Bronchial epithelial cell (primary cell): ENCODE measurements at regions not wholly inside any gene's neighbourhood (a gene's known extent, or its start where the extent isn't known, plus 50 kb on each side); places are given as distances from the start of the nearest gene placed in this dataset.
"Not testable (repeated sequence)": the region's sequence is repeated elsewhere in the genome, so short reads cannot be mapped to it uniquely, and the experiment has no call there.

Experiments
- DNase-seq: peaks from one replicate; pipeline ENCODE4 v3.0.0-alpha.2; 2010; ENCODE audit warnings: low read depth
- FAIRE-seq: peaks from 2 replicates; lab custom pipeline; 2011; peaks lifted over from hg19 to GRCh38; lab: Jason Lieb, UNC
- H3K27me3 ChIP-seq: 2 replicates; pipeline ENCODE4 v1.5.1; 2011; ENCODE audit warnings: low read length; ENCODE audit not compliant: control insufficient read depth, insufficient read depth
- H3K36me3 ChIP-seq: 2 replicates; pipeline ENCODE4 v1.5.1; 2011; ENCODE audit warnings: low read length; ENCODE audit not compliant: control insufficient read depth, insufficient read depth
- H3K4me3 ChIP-seq: 2 replicates; pipeline ENCODE4 v1.5.1; 2011; ENCODE audit warnings: mild to moderate bottlenecking, low read depth, low read length, control low read depth
- TF ChIP-seq, protein P1 (sequence below): IDR thresholded peaks from 2 replicates; pipeline ENCODE4 v1.5.1; 2011; ENCODE audit warnings: mild to moderate bottlenecking, moderate library complexity, low read length, control low read depth, inconsistent platforms; ENCODE audit not compliant: insufficient read depth, severe bottlenecking

DNA sequence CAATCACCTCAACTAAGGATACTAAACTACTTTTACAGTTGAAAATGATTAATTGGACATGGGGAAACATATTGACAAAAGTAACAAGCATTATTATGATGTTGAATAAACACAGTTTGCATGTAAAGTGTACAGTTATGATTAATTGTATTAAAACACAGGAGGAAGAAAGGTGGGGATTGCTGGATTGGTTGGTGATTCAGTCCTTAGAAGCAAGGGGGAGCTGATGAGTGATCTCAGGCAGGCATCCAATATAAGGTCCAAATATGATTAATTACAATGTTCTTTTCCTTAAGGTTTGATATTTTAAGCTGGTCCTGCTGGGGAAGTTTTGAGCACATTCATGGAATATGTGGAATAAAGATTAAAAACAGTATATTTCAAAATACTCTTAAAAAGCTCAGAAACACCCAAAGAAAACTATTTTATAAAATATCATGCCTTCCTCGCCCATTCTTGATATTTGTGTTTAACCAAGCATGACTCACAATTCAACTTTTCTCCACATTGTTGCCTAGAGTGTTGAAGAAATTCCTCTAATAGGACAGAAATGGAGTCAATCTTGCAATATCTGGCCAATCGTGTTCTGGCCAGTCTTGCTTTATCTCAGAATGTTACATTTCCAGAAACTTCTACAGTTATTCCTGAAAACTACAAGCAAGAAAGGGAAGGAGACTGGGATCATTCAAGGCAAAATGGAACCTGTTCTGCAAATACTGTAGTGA lies 268.2 kb downstream of the RPIA start:
- peak; percentile 51 for DNase-seq

DNA sequence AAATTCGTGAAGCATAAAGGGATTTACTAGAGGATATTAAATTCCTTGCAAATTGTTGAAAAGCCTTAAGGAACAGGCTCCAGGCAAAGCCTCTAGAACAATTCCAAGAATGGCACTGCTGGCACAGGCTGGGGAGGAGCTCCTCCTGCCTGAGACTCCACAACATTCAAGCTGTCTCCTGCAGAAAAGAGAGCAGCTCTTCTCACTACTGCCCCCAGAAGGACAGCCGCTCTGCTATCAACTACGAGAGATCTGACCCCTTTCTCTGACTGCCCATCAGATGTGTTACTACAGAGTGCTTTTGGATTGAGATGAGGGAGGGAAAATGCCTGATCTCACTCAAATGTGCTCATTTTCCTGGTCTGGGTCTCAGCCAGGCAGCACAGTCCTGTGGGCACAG lies 269.9 kb downstream of the RPIA start:
- H3K4me3 ChIP-seq, FAIRE-seq, H3K27me3 ChIP-seq, H3K36me3 ChIP-seq, DNase-seq: not testable (repeated sequence)

More for the DNA sequence above, 268.2 kb downstream of the RPIA start:
- no peaks in the 10 kb centered on the region for H3K27me3 ChIP-seq
- no peak overlapping the region for H3K4me3 ChIP-seq
- TF ChIP-seq, protein P1, sequence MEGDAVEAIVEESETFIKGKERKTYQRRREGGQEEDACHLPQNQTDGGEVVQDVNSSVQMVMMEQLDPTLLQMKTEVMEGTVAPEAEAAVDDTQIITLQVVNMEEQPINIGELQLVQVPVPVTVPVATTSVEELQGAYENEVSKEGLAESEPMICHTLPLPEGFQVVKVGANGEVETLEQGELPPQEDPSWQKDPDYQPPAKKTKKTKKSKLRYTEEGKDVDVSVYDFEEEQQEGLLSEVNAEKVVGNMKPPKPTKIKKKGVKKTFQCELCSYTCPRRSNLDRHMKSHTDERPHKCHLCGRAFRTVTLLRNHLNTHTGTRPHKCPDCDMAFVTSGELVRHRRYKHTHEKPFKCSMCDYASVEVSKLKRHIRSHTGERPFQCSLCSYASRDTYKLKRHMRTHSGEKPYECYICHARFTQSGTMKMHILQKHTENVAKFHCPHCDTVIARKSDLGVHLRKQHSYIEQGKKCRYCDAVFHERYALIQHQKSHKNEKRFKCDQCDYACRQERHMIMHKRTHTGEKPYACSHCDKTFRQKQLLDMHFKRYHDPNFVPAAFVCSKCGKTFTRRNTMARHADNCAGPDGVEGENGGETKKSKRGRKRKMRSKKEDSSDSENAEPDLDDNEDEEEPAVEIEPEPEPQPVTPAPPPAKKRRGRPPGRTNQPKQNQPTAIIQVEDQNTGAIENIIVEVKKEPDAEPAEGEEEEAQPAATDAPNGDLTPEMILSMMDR = no peak
- no peak for FAIRE-seq
- no peaks in the 10 kb centered on the region for H3K36me3 ChIP-seq

- Histone ChIP-seq H3K4me3 (no peak overlapping the region), H3K27me3 (no peaks in the 10 kb centered on the region), H3K36me3 (no peaks in the 10 kb centered on the region)
- FAIRE-seq (peak; percentile 92), DNase-seq (peak; percentile 75)
- TF ChIP-seq, protein P1 = peak; percentile 29
Observed at GRCh38 chr2:88967844-88968243, 276.4 kb downstream of the RPIA start.

GRCh38 chr2:88978011-88978410 lies 286.5 kb downstream of the RPIA start:
- FAIRE-seq = not testable (repeated sequence)

GRCh38 chr2:88978446-88978845 lies 287.0 kb downstream of the RPIA start:
- H3K27me3 ChIP-seq, FAIRE-seq, H3K4me3 ChIP-seq, DNase-seq, H3K36me3 ChIP-seq: not testable (repeated sequence)

More at GRCh38 chr2:88978011-88978410, 286.5 kb downstream of the RPIA start:
- not testable (repeated sequence) for H3K4me3 ChIP-seq, DNase-seq, H3K27me3 ChIP-seq, H3K36me3 ChIP-seq

GRCh38 chr2:88984079-88984478 lies 292.6 kb downstream of the RPIA start:
- H3K36me3 ChIP-seq, DNase-seq, FAIRE-seq, H3K4me3 ChIP-seq, H3K27me3 ChIP-seq: not testable (repeated sequence)

GRCh38 chr2:88986721-88987330 lies 295.4 kb downstream of the RPIA start:
- not testable (repeated sequence) for FAIRE-seq, H3K36me3 ChIP-seq, H3K4me3 ChIP-seq, H3K27me3 ChIP-seq, DNase-seq

DNA sequence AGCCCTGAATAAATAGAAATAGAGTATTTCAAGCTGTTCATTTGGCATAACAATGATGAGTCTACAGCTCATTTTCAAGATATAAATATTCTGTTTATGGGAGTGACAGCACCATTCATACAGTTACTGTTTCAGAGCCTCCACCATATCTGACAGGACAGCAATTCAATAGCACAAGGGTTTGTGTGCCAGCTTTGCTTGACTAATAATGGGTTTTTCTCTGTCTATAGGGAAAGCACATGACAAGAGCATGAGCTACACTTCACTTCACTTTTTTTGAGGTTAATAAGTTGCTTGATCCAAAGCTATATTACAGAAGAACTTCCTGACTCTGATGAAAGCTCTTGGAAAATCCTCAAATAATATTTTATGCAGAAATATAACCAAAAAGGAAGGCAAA lies 297.1 kb downstream of the RPIA start:
- FAIRE-seq, H3K27me3 ChIP-seq, H3K4me3 ChIP-seq, H3K36me3 ChIP-seq, DNase-seq: not testable (repeated sequence)

DNA sequence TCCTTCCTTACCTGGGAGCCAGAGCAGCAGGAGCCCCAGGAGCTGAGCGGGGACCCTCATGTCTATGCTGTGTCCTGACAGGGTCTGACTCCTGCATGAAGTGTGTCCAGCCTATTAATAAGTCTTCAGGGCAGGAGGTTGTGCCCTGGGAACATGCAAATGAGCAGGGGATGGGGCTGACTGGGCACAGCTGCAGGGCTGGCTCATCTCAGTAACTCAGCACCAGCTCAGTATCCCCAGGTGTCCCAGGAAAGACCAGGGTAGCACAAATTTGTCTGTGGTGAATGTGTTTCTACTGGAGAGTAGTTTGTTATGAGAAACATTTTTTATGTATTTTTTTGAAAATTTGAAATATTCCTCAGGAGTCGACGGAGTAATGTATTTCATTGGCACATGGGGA lies 301.3 kb downstream of the RPIA start:
- not testable (repeated sequence) for H3K4me3 ChIP-seq, H3K36me3 ChIP-seq, H3K27me3 ChIP-seq, FAIRE-seq, DNase-seq

DNA sequence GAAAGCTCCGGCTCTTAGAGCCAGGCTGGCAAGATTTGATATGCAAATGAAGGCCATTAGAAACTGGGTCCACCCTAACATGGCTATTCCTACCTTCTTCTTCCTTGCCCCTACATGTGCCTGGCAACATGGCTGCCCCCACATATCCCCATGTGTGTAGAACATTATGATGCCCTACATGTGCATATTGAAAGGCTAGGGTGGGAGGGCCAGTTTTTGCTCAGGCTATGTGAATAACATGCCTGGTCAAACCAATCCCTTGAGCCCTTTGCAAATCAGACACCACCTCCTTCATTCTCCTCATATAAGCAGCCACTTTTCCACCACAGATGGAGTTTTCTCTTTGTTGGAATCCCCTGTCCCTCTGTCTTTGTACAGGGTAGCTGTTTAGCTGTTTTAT lies 303.4 kb downstream of the RPIA start:
- H3K4me3 ChIP-seq, H3K27me3 ChIP-seq, H3K36me3 ChIP-seq, FAIRE-seq, DNase-seq: not testable (repeated sequence)

GRCh38 chr2:88996588-88996987 lies 305.1 kb downstream of the RPIA start:
- not testable (repeated sequence) for H3K27me3 ChIP-seq, DNase-seq, H3K4me3 ChIP-seq, H3K36me3 ChIP-seq, FAIRE-seq
